NCI-H1105 treated with DMSO at 0.1 percent for 48 hours (cell line): ENCODE measurements at regions not wholly inside any gene's neighbourhood (a gene's known extent, or its start where the extent isn't known, plus 50 kb on each side); places are given as distances from the start of the nearest gene placed in this dataset.

ENCODE experiments used
- DNase-seq: peaks from one replicate; lab custom pipeline; 2025; lab: John Stamatoyannopoulos, UW

GRCh38 chr14:58846682-58847465 lies 209.1 kb downstream of the DACT1 start:
- no peak for DNase-seq

- no peak for DNase-seq
Measured at GRCh38 chr14:58848365-58848764, 210.6 kb downstream of the DACT1 start.

GRCh38 chr14:58849601-58850000 lies 211.8 kb downstream of the DACT1 start:
- no peak for DNase-seq

- DNase-seq, result no peak
Measured at GRCh38 chr14:58850011-58850410, 212.2 kb downstream of the DACT1 start.

GRCh38 chr14:58861586-58861985 lies 223.8 kb downstream of the DACT1 start:
- no peak for DNase-seq

- DNase-seq, result no peak
Measured at GRCh38 chr14:58862416-58863160, 224.8 kb downstream of the DACT1 start.

- no peak for DNase-seq
Measured at GRCh38 chr14:58863661-58864345, 226.0 kb downstream of the DACT1 start.

GRCh38 chr14:58864751-58865513 lies 227.2 kb downstream of the DACT1 start:
- no peak for DNase-seq

- no peak for DNase-seq
Measured at GRCh38 chr14:58865514-58866281, 227.9 kb downstream of the DACT1 start.

- no peak for DNase-seq
Measured at GRCh38 chr14:58866391-58866790, 228.6 kb downstream of the DACT1 start.

GRCh38 chr14:58870961-58871360 lies 233.2 kb downstream of the DACT1 start:
- no peak for DNase-seq

- DNase-seq, result no peak
Measured at GRCh38 chr14:58871573-58871972, 233.8 kb downstream of the DACT1 start.

GRCh38 chr14:58872061-58872460 lies 234.3 kb downstream of the DACT1 start:
- no peak for DNase-seq

GRCh38 chr14:58873228-58873953 lies 235.6 kb downstream of the DACT1 start:
- peak; percentile 27 for DNase-seq

GRCh38 chr14:58875613-58876012 lies 237.9 kb downstream of the DACT1 start:
- no peak for DNase-seq

- no peak for DNase-seq
Measured at GRCh38 chr14:58876608-58877007, 238.8 kb downstream of the DACT1 start.

- DNase-seq, result no peak
Measured at GRCh38 chr14:58878439-58879139, 240.8 kb downstream of the DACT1 start.

- no peak for DNase-seq
Measured at GRCh38 chr14:58881433-58881832, 243.7 kb downstream of the DACT1 start.

- DNase-seq, result peak; percentile 50
Measured at GRCh38 chr14:58882577-58883018, 244.8 kb downstream of the DACT1 start.

- DNase-seq, result no peak
Measured at GRCh38 chr14:58884442-58884841, 246.7 kb downstream of the DACT1 start.
